ENCODE measurements at regions not wholly inside any gene's neighbourhood (a gene's known extent, or its start where the extent isn't known, plus 50 kb on each side); places are given as distances from the start of the nearest gene placed in this dataset.
"Not testable (repeated sequence)": the region's sequence is repeated elsewhere in the genome, so short reads cannot be mapped to it uniquely, and the experiment has no call there.

DNA sequence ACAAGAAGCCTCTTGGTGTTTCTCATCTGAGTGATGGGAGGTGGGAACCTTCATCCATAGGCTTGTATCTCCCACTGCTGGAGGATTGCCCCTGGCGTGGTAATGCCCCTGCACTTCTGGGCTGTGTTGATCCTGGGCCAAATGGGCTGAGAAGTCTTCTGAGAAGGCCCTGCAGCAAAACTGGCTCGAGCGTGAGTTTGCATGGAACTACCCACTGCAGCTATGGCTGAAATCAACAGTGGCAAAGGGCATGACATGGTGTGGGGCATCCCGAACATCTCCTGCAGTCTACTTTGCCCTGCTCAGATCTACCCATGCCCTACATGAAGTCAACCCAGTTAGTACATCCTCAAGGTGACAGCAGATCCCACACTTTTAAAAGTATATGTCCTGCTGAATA, 130.6 kb downstream of the NRN1 start:
- Mint-ChIP-seq H3K27ac (no peak overlapping the region), H3K27me3 (ENCODE audit: insufficient read depth) (peaks cover 9% of the 10 kb centered on the region), H3K36me3 (ENCODE audit: low read depth) (no peaks in the 10 kb centered on the region), H3K4me1 (no peaks in the 10 kb centered on the region), H3K4me3 (no peak overlapping the region), H3K9me3 (peaks cover 6% of the 10 kb centered on the region)
- Histone ChIP-seq H3K4me1 (ENCODE audit: control insufficient read depth, insufficient read depth, low read length) (no peaks in the 10 kb centered on the region), H3K9ac (ENCODE audit: extremely low read depth, low read length, poor library complexity, severe bottlenecking) (no peak overlapping the region), H3K9me3 (ENCODE audit: control insufficient read depth, low read length) (no peaks in the 10 kb centered on the region), H3K36me3 (ENCODE audit: control insufficient read depth, insufficient read depth, low read length) (no peaks in the 10 kb centered on the region), H3K4me3 (ENCODE audit: low read length) (no peak overlapping the region), H3K27ac (ENCODE audit: low read depth, low read length) (no peak overlapping the region), H3K27me3 (ENCODE audit: control insufficient read depth, insufficient read depth, low read length, poor library complexity, severe bottlenecking) (no peaks in the 10 kb centered on the region)
- TF ChIP-seq, protein P1, sequence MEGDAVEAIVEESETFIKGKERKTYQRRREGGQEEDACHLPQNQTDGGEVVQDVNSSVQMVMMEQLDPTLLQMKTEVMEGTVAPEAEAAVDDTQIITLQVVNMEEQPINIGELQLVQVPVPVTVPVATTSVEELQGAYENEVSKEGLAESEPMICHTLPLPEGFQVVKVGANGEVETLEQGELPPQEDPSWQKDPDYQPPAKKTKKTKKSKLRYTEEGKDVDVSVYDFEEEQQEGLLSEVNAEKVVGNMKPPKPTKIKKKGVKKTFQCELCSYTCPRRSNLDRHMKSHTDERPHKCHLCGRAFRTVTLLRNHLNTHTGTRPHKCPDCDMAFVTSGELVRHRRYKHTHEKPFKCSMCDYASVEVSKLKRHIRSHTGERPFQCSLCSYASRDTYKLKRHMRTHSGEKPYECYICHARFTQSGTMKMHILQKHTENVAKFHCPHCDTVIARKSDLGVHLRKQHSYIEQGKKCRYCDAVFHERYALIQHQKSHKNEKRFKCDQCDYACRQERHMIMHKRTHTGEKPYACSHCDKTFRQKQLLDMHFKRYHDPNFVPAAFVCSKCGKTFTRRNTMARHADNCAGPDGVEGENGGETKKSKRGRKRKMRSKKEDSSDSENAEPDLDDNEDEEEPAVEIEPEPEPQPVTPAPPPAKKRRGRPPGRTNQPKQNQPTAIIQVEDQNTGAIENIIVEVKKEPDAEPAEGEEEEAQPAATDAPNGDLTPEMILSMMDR (conservative IDR thresholded peaks at IDR 0.05) = no peak
- no peak for DNase-seq
- WGBS, 2 experiments (ENCODE audit: insufficient coverage in 1 of 2, insufficient read length in 1 of 2) = 86 to 100% methylated on average over 1 to 4 of the region's 4 CpGs

DNA sequence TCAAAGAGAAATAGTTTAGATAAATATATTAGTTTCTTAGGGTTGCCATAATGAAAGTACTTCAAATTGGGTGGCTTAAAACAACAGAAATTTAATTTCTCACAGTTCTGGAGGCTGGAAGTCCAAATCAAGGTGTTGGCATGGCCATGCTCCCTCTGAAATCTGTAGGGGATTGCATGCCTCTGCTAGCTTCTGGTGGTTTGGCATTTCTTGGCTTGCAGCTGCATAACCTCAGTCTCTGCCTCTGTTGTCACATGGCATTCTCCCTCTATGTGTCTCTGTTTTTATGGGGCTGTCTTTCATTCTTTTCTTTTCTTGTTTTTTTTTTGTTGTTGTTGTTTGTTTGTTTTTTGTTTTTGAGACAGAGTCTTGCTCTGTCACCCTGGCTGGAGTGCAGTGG, 132.7 kb downstream of the NRN1 start:
- not testable (repeated sequence) for H3K27ac Mint-ChIP-seq

DNA sequence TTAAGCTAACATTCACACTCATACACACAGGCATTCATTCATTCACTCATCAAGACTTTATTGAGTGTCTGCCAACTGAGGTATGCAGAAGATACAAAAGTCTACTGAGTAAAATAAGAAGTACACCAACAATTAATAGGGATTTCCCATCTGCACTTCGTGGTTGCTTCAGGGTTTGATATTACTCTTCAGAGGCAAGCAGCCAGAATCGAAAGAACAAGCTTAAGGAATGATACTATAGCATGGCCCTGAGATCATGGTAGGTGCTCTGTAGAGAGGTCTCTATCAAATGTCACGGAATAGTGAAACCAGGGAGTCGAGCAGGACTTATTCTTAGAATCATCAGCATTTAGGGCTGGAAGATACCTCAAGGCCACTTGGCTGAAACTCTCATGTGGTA, 135.4 kb downstream of the NRN1 start:
- no peak for DNase-seq
- H3K36me3 Mint-ChIP-seq (ENCODE audit: low read depth) = no peaks in the 10 kb centered on the region
- peaks cover 13% of the 10 kb centered on the region for H3K27me3 Mint-ChIP-seq (ENCODE audit: insufficient read depth)
- peaks cover 10% of the 10 kb centered on the region for H3K9me3 Mint-ChIP-seq
- WGBS, 2 experiments (ENCODE audit: insufficient coverage in 1 of 2, insufficient read length in 1 of 2) = 83 to 90% methylated on average over 4 of the region's 4 CpGs
- Histone ChIP-seq H3K27me3 (ENCODE audit: control insufficient read depth, insufficient read depth, low read length, poor library complexity, severe bottlenecking) (no peaks in the 10 kb centered on the region), H3K36me3 (ENCODE audit: control insufficient read depth, insufficient read depth, low read length) (no peaks in the 10 kb centered on the region), H3K4me1 (ENCODE audit: control insufficient read depth, insufficient read depth, low read length) (no peaks in the 10 kb centered on the region), H3K9ac (ENCODE audit: extremely low read depth, low read length, poor library complexity, severe bottlenecking) (no peak overlapping the region), H3K9me3 (ENCODE audit: control insufficient read depth, low read length) (no peaks in the 10 kb centered on the region), H3K27ac (ENCODE audit: low read depth, low read length) (no peak overlapping the region), H3K4me3 (ENCODE audit: low read length) (no peak overlapping the region)
- TF ChIP-seq, protein P1 (conservative IDR thresholded peaks at IDR 0.05) = no peak
- H3K4me1 Mint-ChIP-seq = no peaks in the 10 kb centered on the region
- no peak overlapping the region for H3K27ac Mint-ChIP-seq
- H3K4me3 Mint-ChIP-seq = no peak overlapping the region

More for the DNA sequence above, 132.7 kb downstream of the NRN1 start:
- not testable (repeated sequence) for H3K27me3 ChIP-seq (ENCODE audit: control insufficient read depth, insufficient read depth, low read length, poor library complexity, severe bottlenecking); DNase-seq; H3K27ac ChIP-seq (ENCODE audit: low read depth, low read length); H3K4me3 Mint-ChIP-seq; H3K36me3 ChIP-seq (ENCODE audit: control insufficient read depth, insufficient read depth, low read length); H3K9me3 ChIP-seq (ENCODE audit: control insufficient read depth, low read length); H3K9ac ChIP-seq (ENCODE audit: extremely low read depth, low read length, poor library complexity, severe bottlenecking); H3K4me1 Mint-ChIP-seq; H3K4me3 ChIP-seq (ENCODE audit: low read length); H3K36me3 Mint-ChIP-seq (ENCODE audit: low read depth); H3K4me1 ChIP-seq (ENCODE audit: control insufficient read depth, insufficient read depth, low read length)
- H3K27me3 Mint-ChIP-seq (ENCODE audit: insufficient read depth) = peaks cover 12% of the 10 kb centered on the region
- peaks cover 10% of the 10 kb centered on the region for H3K9me3 Mint-ChIP-seq

DNA sequence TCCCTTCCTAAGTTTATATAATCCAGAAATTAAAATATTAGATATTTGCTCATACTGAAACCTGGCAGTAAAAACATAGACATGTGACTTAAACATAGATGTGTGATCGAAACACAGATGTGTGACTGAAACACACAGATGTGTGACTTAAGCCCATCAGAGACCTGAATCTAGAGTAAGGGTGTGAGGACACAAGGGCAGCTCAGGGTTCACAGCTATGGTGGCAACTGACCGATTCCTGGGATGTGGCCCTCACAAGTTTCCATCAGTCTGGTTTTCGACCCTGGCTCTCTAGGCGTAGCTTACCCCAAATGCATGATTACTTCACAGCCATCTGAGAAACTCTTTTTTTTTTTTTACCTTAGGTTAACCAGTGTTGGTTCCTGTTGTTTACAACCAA, 137.0 kb downstream of the NRN1 start:
- Histone ChIP-seq H3K36me3 (ENCODE audit: control insufficient read depth, insufficient read depth, low read length) (no peaks in the 10 kb centered on the region), H3K9me3 (ENCODE audit: control insufficient read depth, low read length) (no peaks in the 10 kb centered on the region), H3K4me1 (ENCODE audit: control insufficient read depth, insufficient read depth, low read length) (no peaks in the 10 kb centered on the region), H3K27ac (ENCODE audit: low read depth, low read length) (no peak overlapping the region), H3K9ac (ENCODE audit: extremely low read depth, low read length, poor library complexity, severe bottlenecking) (no peak overlapping the region), H3K27me3 (ENCODE audit: control insufficient read depth, insufficient read depth, low read length, poor library complexity, severe bottlenecking) (no peaks in the 10 kb centered on the region), H3K4me3 (ENCODE audit: low read length) (no peak overlapping the region)
- H3K9me3 Mint-ChIP-seq = peaks cover 10% of the 10 kb centered on the region
- no peaks in the 10 kb centered on the region for H3K36me3 Mint-ChIP-seq (ENCODE audit: low read depth)
- H3K4me3 Mint-ChIP-seq = no peak overlapping the region
- H3K27me3 Mint-ChIP-seq (ENCODE audit: insufficient read depth) = peaks cover 19% of the 10 kb centered on the region
- no peak for DNase-seq
- no peaks in the 10 kb centered on the region for H3K4me1 Mint-ChIP-seq
- 88 to 100% methylated on average over 4 of the region's 4 CpGs for WGBS, 2 experiments (ENCODE audit: insufficient coverage in 1 of 2, insufficient read length in 1 of 2)
- H3K27ac Mint-ChIP-seq = no peak overlapping the region
- TF ChIP-seq, protein P1 (conservative IDR thresholded peaks at IDR 0.05) = no peak

Measured in endodermal cell (in vitro differentiated cells).